ENCODE measurements at regions not wholly inside any gene's neighbourhood (a gene's known extent, or its start where the extent isn't known, plus 50 kb on each side); places are given as distances from the start of the nearest gene placed in this dataset.

- H3K27me3 Mint-ChIP-seq (ENCODE audit: low read depth, unreplicated experiment) = peaks cover 2% of the 10 kb centered on the region
- Histone ChIP-seq H4K20me1 (ENCODE audit: insufficient read depth, low read length) (no peaks in the 10 kb centered on the region), H3K36me3 (ENCODE audit: insufficient read depth, low read length) (no peaks in the 10 kb centered on the region), H3K9ac (ENCODE audit: low read length) (no peak overlapping the region), H3K27me3 (ENCODE audit: insufficient read depth, low read length) (no peaks in the 10 kb centered on the region), H3K9me3 (ENCODE audit: insufficient read depth, low read depth, low read length) (no peaks in the 10 kb centered on the region), H3K79me2 (ENCODE audit: insufficient read depth, low read length) (no peaks in the 10 kb centered on the region), H3K4me2 (ENCODE audit: low read length) (no peak overlapping the region), H3K4me1 (ENCODE audit: insufficient read depth, low read length) (peaks cover 4% of the 10 kb centered on the region), H3K27ac (ENCODE audit: low read depth, low read length) (no peak overlapping the region), H3K4me3 (ENCODE audit: insufficient read depth, low read depth, low read length) (no peak overlapping the region), H2AFZ (ENCODE audit: low read depth, low read length) (no peak overlapping the region)
- peak; percentile 25 for DNase-seq (ENCODE audit: low read depth)
- H3K27ac Mint-ChIP-seq (ENCODE audit: unreplicated experiment) = peak overlapping the region; percentile 1
- no peak for FAIRE-seq
- H3K9me3 Mint-ChIP-seq (ENCODE audit: unreplicated experiment) = peaks cover 3% of the 10 kb centered on the region
- TF ChIP-seq CTCF (IDR thresholded peaks at IDR 0.05; ENCODE audit: insufficient read depth, low read depth, low read length) (no peak), EZH2 (IDR thresholded peaks at IDR 0.05; ENCODE audit: insufficient read depth, low read length) (no peak)
- no peaks in the 10 kb centered on the region for H3K36me3 Mint-ChIP-seq (ENCODE audit: low read depth, unreplicated experiment)
- H3K4me1 Mint-ChIP-seq (ENCODE audit: low read depth, unreplicated experiment) = peaks cover 21% of the 10 kb centered on the region
- H3K4me3 Mint-ChIP-seq (ENCODE audit: unreplicated experiment) = no peak overlapping the region
These were observed 210.8 kb upstream of the SEMA6D start for GRCh38 chr15:47506329-47507100.

- Mint-ChIP-seq H3K4me1 (ENCODE audit: low read depth, unreplicated experiment) (peaks cover 21% of the 10 kb centered on the region), H3K9me3 (ENCODE audit: unreplicated experiment) (peaks cover 3% of the 10 kb centered on the region), H3K27ac (ENCODE audit: unreplicated experiment) (no peak overlapping the region), H3K4me3 (ENCODE audit: unreplicated experiment) (no peak overlapping the region), H3K27me3 (ENCODE audit: low read depth, unreplicated experiment) (peaks cover 2% of the 10 kb centered on the region), H3K36me3 (ENCODE audit: low read depth, unreplicated experiment) (no peaks in the 10 kb centered on the region)
- H3K36me3 ChIP-seq (ENCODE audit: insufficient read depth, low read length) = no peaks in the 10 kb centered on the region
- no peak for DNase-seq (ENCODE audit: low read depth)
- TF ChIP-seq EZH2 (IDR thresholded peaks at IDR 0.05; ENCODE audit: insufficient read depth, low read length) = no peak
- no peak for TF ChIP-seq CTCF (IDR thresholded peaks at IDR 0.05; ENCODE audit: insufficient read depth, low read depth, low read length)
- no peaks in the 10 kb centered on the region for H3K27me3 ChIP-seq (ENCODE audit: insufficient read depth, low read length)
- H3K4me1 ChIP-seq (ENCODE audit: insufficient read depth, low read length) = peaks cover 4% of the 10 kb centered on the region
- no peak overlapping the region for H3K27ac ChIP-seq (ENCODE audit: low read depth, low read length)
- H3K4me2 ChIP-seq (ENCODE audit: low read length) = no peak overlapping the region
- H3K9ac ChIP-seq (ENCODE audit: low read length) = no peak overlapping the region
- no peaks in the 10 kb centered on the region for H3K9me3 ChIP-seq (ENCODE audit: insufficient read depth, low read depth, low read length)
- no peak overlapping the region for H3K4me3 ChIP-seq (ENCODE audit: insufficient read depth, low read depth, low read length)
- no peak for FAIRE-seq
- H2AFZ ChIP-seq (ENCODE audit: low read depth, low read length) = no peak overlapping the region
- H4K20me1 ChIP-seq (ENCODE audit: insufficient read depth, low read length) = no peaks in the 10 kb centered on the region
- no peaks in the 10 kb centered on the region for H3K79me2 ChIP-seq (ENCODE audit: insufficient read depth, low read length)
These were observed 209.9 kb upstream of the SEMA6D start for GRCh38 chr15:47507221-47507985.

All from astrocyte (in vitro differentiated cells and primary cell).